GM18508 (cell line): ENCODE measurements at regions not wholly inside any gene's neighbourhood (a gene's known extent, or its start where the extent isn't known, plus 50 kb on each side); places are given as distances from the start of the nearest gene placed in this dataset.

Experiments
- ATAC-seq: cut with Tn5 transposase; IDR thresholded peaks from one replicate; pipeline ENCODE4 v1.9.1; 2021; ENCODE audit warnings: moderate number of reproducible peaks; ENCODE audit not compliant: insufficient read depth, unreplicated experiment

DNA sequence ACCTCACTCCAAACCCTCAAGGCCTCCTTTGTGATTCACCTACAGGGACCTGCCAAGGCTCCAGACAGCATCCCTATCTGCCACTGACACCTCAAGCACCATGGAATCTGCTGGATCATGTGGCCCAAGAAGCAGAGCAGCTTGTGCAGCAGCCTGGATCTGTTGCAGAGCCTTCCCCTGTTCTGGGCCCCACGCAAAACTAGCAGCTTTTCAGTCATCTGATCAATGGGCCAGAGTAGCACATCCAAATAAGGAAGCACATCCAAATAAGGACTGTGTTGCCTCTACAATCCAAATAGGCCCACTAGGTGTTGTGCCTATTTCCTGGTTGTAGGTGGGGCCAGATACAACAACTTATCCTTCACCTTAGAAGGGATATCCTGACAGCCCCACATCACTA is 97.1 kb upstream of the GNAO1 start:
- no peak for ATAC-seq

- ATAC-seq: no peak
Observed at GRCh38 chr16:56093055-56093454, 98.2 kb upstream of the GNAO1 start.

DNA sequence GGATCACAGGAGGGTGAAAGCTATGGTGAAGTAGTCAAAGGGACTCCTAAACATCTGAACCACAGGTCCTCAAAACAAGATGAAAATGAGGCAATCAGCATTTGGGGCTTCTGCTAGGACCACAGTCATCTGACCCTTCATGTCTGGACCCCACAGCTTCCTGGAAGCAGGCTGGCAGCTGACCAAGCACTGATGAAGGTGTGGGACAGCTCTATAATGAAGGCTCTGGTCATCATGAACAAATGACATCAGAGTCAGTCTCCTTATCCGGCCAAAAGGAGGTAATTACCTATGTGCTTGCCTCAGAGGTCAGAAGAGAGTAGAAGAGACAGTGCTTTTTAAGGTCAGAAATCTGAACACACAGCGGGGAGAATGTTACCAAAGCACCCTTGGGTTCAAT is 101.2 kb upstream of the GNAO1 start:
- ATAC-seq: no peak

DNA sequence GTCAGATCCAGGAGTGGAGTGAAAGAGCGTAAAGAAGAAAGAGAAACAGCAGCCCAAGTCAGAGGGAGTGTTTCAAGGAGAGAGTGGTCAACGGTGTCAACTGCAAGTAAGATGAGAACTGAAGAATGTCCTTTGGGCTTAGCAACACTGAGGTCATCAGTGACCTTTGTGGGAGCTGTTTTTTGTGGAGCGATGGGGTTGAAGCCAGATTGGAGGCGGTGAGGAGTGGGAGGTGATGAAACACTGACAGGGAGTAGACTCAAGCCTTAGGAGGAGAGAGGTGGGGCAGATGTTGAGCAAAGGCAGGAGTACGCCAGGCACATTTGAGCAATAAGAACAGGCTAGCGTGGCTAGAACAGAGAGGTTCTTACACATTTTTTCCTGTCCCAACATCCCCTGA is 103.7 kb upstream of the GNAO1 start:
- ATAC-seq: no peak

DNA sequence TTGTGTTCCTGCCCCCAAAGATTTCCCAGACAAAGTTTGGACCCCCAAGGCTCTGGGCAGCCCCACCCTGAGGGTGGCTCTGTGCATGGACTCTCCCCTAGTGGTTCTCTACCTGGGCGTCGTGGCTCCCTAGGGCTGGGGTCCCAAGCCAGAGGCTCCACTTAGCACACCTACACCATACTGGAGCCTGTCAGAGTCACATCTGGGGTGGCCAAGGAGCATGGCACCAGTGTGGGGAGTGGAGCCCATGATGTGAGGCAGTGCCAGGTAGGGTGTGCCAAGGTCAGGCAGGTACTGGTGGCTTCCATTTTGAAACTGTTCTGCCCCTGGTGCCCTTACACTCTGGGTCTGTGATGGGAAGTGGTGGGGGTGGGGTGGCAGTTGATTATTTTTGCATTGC is 109.9 kb upstream of the GNAO1 start:
- no peak for ATAC-seq

- ATAC-seq: no peak
Observed at GRCh38 chr16:56075732-56076388, 115.4 kb upstream of the GNAO1 start.

GRCh38 chr16:56073508-56073907 is 117.8 kb upstream of the GNAO1 start:
- no peak for ATAC-seq

DNA sequence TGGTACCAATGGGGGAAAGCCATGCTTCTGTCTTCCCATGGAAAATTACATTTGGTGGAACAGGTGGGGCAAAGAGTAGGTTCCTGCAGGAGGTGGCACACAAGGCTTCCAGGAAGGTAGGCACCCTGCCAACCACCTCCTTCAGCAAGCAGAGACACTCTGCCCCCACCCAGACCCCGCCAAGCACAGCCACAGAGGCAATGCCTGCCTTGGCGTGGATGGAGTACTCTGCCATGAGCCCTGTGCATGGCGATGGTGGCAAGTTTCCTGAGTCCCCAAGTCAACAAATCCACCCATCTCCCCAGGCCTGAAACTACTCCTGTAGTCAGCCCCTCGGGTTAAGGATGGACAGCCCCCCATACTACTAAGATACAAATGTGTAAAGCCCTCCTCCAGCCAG is 119.2 kb upstream of the GNAO1 start:
- ATAC-seq: no peak

GRCh38 chr16:56068816-56069215 is 122.5 kb upstream of the GNAO1 start:
- no peak for ATAC-seq

- ATAC-seq: no peak
Observed at GRCh38 chr16:56068314-56068713, 123.0 kb upstream of the GNAO1 start.

GRCh38 chr16:56067406-56067805 is 123.9 kb upstream of the GNAO1 start:
- no peak for ATAC-seq

GRCh38 chr16:56066617-56067016 is 124.7 kb upstream of the GNAO1 start:
- ATAC-seq: no peak

GRCh38 chr16:56063111-56063510 is 128.2 kb upstream of the GNAO1 start:
- ATAC-seq: no peak

- no peak for ATAC-seq
Observed at GRCh38 chr16:56057151-56057550, 134.1 kb upstream of the GNAO1 start.

DNA sequence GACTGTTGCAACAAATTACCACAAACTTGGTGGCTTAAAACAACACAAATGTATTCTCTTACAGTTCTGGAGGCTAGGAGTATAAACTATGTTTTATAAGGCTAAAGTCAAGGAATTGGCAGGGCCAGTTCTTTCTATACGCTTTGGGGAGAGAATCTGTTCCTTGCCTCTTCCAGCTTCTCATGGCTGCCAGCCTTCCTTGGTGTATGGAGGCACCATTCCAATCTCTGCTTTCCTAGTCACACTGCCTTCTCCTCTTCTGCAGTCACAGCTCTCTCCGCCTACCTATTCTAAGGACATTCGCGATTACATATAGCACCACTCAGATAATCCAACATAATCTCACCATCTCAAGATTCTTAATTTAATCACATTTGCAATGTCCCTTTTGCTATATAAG is 140.4 kb upstream of the GNAO1 start:
- no peak for ATAC-seq

GRCh38 chr16:56048425-56049105 is 142.7 kb upstream of the GNAO1 start:
- peak; percentile 83 for ATAC-seq

- ATAC-seq: no peak
Observed at GRCh38 chr16:56047307-56048234, 143.7 kb upstream of the GNAO1 start.

- ATAC-seq: no peak
Observed at GRCh38 chr16:56042416-56042815, 148.9 kb upstream of the GNAO1 start.

DNA sequence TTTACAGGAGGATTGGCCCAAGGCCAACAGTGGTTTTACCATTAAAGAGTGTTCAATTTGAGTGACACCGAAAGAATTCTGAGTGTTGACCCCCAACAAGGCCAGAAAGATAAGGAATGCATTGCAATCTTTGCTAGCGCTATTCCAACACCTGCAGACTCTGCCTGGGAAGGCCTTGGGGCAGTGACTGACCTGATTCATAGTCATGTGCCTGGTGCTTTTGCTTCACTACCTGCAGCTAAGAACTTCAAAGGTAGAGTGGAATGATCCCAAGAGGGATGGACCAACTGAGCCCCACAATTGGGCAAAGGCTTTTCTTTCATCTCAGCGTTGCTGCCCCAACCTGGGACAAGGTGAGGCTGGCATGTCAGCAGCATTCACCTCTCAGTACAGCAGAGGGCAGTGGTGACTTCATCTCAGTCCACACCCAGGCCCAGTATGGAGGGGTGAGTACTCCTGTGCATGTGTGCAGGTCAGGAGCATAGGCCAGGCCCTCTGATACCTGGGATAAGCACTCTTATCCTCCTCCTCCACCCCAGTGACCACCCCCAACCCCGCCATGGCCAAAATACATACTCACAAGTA is 149.6 kb upstream of the GNAO1 start:
- no peak for ATAC-seq

- ATAC-seq: no peak
Observed at GRCh38 chr16:56038564-56039098, 152.7 kb upstream of the GNAO1 start.

- ATAC-seq: no peak
Observed at GRCh38 chr16:56032072-56032471, 156.9 kb upstream of the CES5A start.
